COLO668 (cell line): ENCODE measurements at regions not wholly inside any gene's neighbourhood (a gene's known extent, or its start where the extent isn't known, plus 50 kb on each side); places are given as distances from the start of the nearest gene placed in this dataset.
"Not testable (repeated sequence)": the region's sequence is repeated elsewhere in the genome, so short reads cannot be mapped to it uniquely, and the experiment has no call there.

Source experiments
- DNase-seq: peaks from one replicate; lab custom pipeline; 2025; ENCODE audit not compliant: unreplicated experiment; lab: John Stamatoyannopoulos, UW

GRCh38 chr5:162762119-162762518 is 675.3 kb upstream of the CCNG1 start:
- DNase-seq, result no peak

GRCh38 chr5:162769019-162769418 is 668.4 kb upstream of the CCNG1 start:
- no peak for DNase-seq

GRCh38 chr5:162785673-162786072 is 651.7 kb upstream of the CCNG1 start:
- DNase-seq, result no peak

- DNase-seq, result no peak
Observed at GRCh38 chr5:162786234-162786633, 651.2 kb upstream of the CCNG1 start.

- no peak for DNase-seq
Observed at GRCh38 chr5:162796507-162796906, 640.9 kb upstream of the CCNG1 start.

GRCh38 chr5:162800301-162800700 is 637.1 kb upstream of the CCNG1 start:
- no peak for DNase-seq

GRCh38 chr5:162801235-162801634 is 636.2 kb upstream of the CCNG1 start:
- DNase-seq, result no peak

- no peak for DNase-seq
Observed at GRCh38 chr5:162806195-162806594, 631.2 kb upstream of the CCNG1 start.

- DNase-seq, result no peak
Observed at GRCh38 chr5:162811071-162811470, 626.3 kb upstream of the CCNG1 start.

- no peak for DNase-seq
Observed at GRCh38 chr5:162816816-162817215, 620.6 kb upstream of the CCNG1 start.

- DNase-seq, result no peak
Observed at GRCh38 chr5:162817364-162817763, 620.0 kb upstream of the CCNG1 start.

- DNase-seq, result not testable (repeated sequence)
Observed at GRCh38 chr5:162821664-162822063, 615.7 kb upstream of the CCNG1 start.

GRCh38 chr5:162824360-162824759 is 613.0 kb upstream of the CCNG1 start:
- no peak for DNase-seq

- DNase-seq, result no peak
Observed at GRCh38 chr5:162837155-162837554, 600.2 kb upstream of the CCNG1 start.

- DNase-seq, result no peak
Observed at GRCh38 chr5:162842727-162843126, 594.7 kb upstream of the CCNG1 start.

GRCh38 chr5:162852134-162852533 is 585.3 kb upstream of the CCNG1 start:
- DNase-seq, result no peak

GRCh38 chr5:162858770-162859169 is 578.6 kb upstream of the CCNG1 start:
- DNase-seq, result no peak

GRCh38 chr5:162870966-162871365 is 566.4 kb upstream of the CCNG1 start:
- no peak for DNase-seq

GRCh38 chr5:162882629-162883028 is 554.8 kb upstream of the CCNG1 start:
- no peak for DNase-seq

- no peak for DNase-seq
Observed at GRCh38 chr5:162886717-162887116, 550.7 kb upstream of the CCNG1 start.

GRCh38 chr5:162888268-162888667 is 549.1 kb upstream of the CCNG1 start:
- no peak for DNase-seq

- DNase-seq, result no peak
Observed at GRCh38 chr5:162911873-162912272, 525.5 kb upstream of the CCNG1 start.

- DNase-seq, result no peak
Observed at GRCh38 chr5:162916368-162916767, 521.0 kb upstream of the CCNG1 start.

GRCh38 chr5:162929104-162929503 is 508.3 kb upstream of the CCNG1 start:
- DNase-seq, result no peak
